Loucy (cell line): ENCODE measurements at regions not wholly inside any gene's neighbourhood (a gene's known extent, or its start where the extent isn't known, plus 50 kb on each side); places are given as distances from the start of the nearest gene placed in this dataset.

ENCODE experiments used
- EZH2phosphoT487 ChIP-seq: fragments of 200-600 bp; IDR thresholded peaks from 2 replicates; pipeline ENCODE4 v1.6.1; 2018; ENCODE audit warnings: antibody characterized with exemption, mild to moderate bottlenecking, moderate library complexity, borderline replicate concordance
- TF ChIP-seq, protein P1 (sequence below): fragments of 200-600 bp; sonication (generic); conservative IDR thresholded peaks from 2 replicates; pipeline ENCODE4 v1.5.1; 2014; ENCODE audit warnings: mild to moderate bottlenecking, antibody characterized with exemption, low read length

DNA sequence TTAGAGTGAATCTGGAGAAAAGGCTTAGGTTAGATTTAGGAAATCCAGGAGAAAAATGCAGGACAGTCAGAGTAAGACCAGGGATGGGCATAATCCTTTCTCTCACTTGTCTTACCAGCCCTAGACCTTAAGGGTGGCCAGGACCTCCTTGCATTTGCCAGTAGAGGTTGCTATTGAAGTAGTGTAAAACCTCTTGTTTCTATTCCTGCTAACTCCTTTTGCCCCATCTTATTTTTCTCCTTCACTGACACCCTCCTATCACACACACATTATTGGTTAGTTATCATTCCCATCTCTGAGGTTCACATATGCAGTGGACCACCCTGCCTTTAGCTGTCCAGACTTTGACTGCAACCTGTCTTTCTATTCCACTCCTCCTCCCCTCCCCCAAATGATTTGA is 75.0 kb upstream of the MACF1 start:
- TF ChIP-seq, protein P1, sequence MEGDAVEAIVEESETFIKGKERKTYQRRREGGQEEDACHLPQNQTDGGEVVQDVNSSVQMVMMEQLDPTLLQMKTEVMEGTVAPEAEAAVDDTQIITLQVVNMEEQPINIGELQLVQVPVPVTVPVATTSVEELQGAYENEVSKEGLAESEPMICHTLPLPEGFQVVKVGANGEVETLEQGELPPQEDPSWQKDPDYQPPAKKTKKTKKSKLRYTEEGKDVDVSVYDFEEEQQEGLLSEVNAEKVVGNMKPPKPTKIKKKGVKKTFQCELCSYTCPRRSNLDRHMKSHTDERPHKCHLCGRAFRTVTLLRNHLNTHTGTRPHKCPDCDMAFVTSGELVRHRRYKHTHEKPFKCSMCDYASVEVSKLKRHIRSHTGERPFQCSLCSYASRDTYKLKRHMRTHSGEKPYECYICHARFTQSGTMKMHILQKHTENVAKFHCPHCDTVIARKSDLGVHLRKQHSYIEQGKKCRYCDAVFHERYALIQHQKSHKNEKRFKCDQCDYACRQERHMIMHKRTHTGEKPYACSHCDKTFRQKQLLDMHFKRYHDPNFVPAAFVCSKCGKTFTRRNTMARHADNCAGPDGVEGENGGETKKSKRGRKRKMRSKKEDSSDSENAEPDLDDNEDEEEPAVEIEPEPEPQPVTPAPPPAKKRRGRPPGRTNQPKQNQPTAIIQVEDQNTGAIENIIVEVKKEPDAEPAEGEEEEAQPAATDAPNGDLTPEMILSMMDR, result peak; percentile 65
- TF ChIP-seq EZH2phosphoT487, result no peak
